ENCODE measurements at regions not wholly inside any gene's neighbourhood (a gene's known extent, or its start where the extent isn't known, plus 50 kb on each side); places are given as distances from the start of the nearest gene placed in this dataset.
A peak's percentile ranks its signal among the peaks of the same experiment; 100 is the strongest.
"Not testable (repeated sequence)": the region's sequence is repeated elsewhere in the genome, so short reads cannot be mapped to it uniquely, and the experiment has no call there.

- DNase-seq (ENCODE audit: low read depth in 3 of 3, low spot score in 2 of 3) = not testable (repeated sequence)
Measured at GRCh38 chr15:84094720-84095119, 140.9 kb upstream of the GOLGA6L4 start.

- DNase-seq (ENCODE audit: low read depth in 3 of 3, low spot score in 2 of 3) = not testable (repeated sequence)
Measured at GRCh38 chr15:84097053-84097452, 138.5 kb upstream of the GOLGA6L4 start.

GRCh38 chr15:84098604-84099003 lies 137.0 kb upstream of the GOLGA6L4 start:
- DNase-seq (ENCODE audit: low read depth in 3 of 3, low spot score in 2 of 3) = no peak

GRCh38 chr15:84099181-84099580 lies 136.4 kb upstream of the GOLGA6L4 start:
- DNase-seq (ENCODE audit: low read depth in 3 of 3, low spot score in 2 of 3) = no peak

- no peak for DNase-seq (ENCODE audit: low read depth in 3 of 3, low spot score in 2 of 3)
Measured at GRCh38 chr15:84103345-84103744, 132.2 kb upstream of the GOLGA6L4 start.

GRCh38 chr15:84104853-84105252 lies 130.7 kb upstream of the GOLGA6L4 start:
- no peak for DNase-seq (ENCODE audit: low read depth in 3 of 3, low spot score in 2 of 3)

- DNase-seq (ENCODE audit: low read depth in 3 of 3, low spot score in 2 of 3) = no peak
Measured at GRCh38 chr15:84108728-84109127, 126.8 kb upstream of the GOLGA6L4 start.

- DNase-seq (ENCODE audit: low read depth in 3 of 3, low spot score in 2 of 3) = no peak
Measured at GRCh38 chr15:84111575-84111974, 124.0 kb upstream of the GOLGA6L4 start.

- DNase-seq (ENCODE audit: low read depth in 3 of 3, low spot score in 2 of 3) = no peak
Measured at GRCh38 chr15:84112025-84112424, 123.5 kb upstream of the GOLGA6L4 start.

GRCh38 chr15:84113919-84114318 lies 121.7 kb upstream of the GOLGA6L4 start:
- no peak for DNase-seq (ENCODE audit: low read depth in 3 of 3, low spot score in 2 of 3)

- not testable (repeated sequence) for DNase-seq (ENCODE audit: low read depth in 3 of 3, low spot score in 2 of 3)
Measured at GRCh38 chr15:84114680-84115079, 120.9 kb upstream of the GOLGA6L4 start.

- DNase-seq (ENCODE audit: low read depth in 3 of 3, low spot score in 2 of 3) = not testable (repeated sequence)
Measured at GRCh38 chr15:84119351-84119750, 116.2 kb upstream of the GOLGA6L4 start.

GRCh38 chr15:84120903-84121302 lies 114.7 kb upstream of the GOLGA6L4 start:
- not testable (repeated sequence) for DNase-seq (ENCODE audit: low read depth in 3 of 3, low spot score in 2 of 3)

GRCh38 chr15:84128706-84129105 lies 106.9 kb upstream of the GOLGA6L4 start:
- not testable (repeated sequence) for DNase-seq (ENCODE audit: low read depth in 3 of 3, low spot score in 2 of 3)

- not testable (repeated sequence) for DNase-seq (ENCODE audit: low read depth in 3 of 3, low spot score in 2 of 3)
Measured at GRCh38 chr15:84130098-84130831, 105.3 kb upstream of the GOLGA6L4 start.

- DNase-seq (ENCODE audit: low read depth in 3 of 3, low spot score in 2 of 3) = not testable (repeated sequence)
Measured at GRCh38 chr15:84135931-84136456, 99.6 kb upstream of the GOLGA6L4 start.

GRCh38 chr15:84142888-84143337 lies 92.7 kb upstream of the GOLGA6L4 start:
- DNase-seq (ENCODE audit: low read depth in 3 of 3, low spot score in 2 of 3) = peak; percentile 74 to 90 (median 77)

- DNase-seq (ENCODE audit: low read depth in 3 of 3, low spot score in 2 of 3) = no peak
Measured at GRCh38 chr15:84143753-84144314, 91.7 kb upstream of the GOLGA6L4 start.

GRCh38 chr15:84144946-84145345 lies 90.6 kb upstream of the GOLGA6L4 start:
- not testable (repeated sequence) for DNase-seq (ENCODE audit: low read depth in 3 of 3, low spot score in 2 of 3)

- not testable (repeated sequence) for DNase-seq (ENCODE audit: low read depth in 3 of 3, low spot score in 2 of 3)
Measured at GRCh38 chr15:84146299-84146698, 89.3 kb upstream of the GOLGA6L4 start.

- DNase-seq (ENCODE audit: low read depth in 3 of 3, low spot score in 2 of 3) = not testable (repeated sequence)
Measured at GRCh38 chr15:84147307-84147706, 88.3 kb upstream of the GOLGA6L4 start.

All from right renal cortex interstitium (tissue), 3 donors.